ENCODE measurements at regions not wholly inside any gene's neighbourhood (a gene's known extent, or its start where the extent isn't known, plus 50 kb on each side); places are given as distances from the start of the nearest gene placed in this dataset.

DNA sequence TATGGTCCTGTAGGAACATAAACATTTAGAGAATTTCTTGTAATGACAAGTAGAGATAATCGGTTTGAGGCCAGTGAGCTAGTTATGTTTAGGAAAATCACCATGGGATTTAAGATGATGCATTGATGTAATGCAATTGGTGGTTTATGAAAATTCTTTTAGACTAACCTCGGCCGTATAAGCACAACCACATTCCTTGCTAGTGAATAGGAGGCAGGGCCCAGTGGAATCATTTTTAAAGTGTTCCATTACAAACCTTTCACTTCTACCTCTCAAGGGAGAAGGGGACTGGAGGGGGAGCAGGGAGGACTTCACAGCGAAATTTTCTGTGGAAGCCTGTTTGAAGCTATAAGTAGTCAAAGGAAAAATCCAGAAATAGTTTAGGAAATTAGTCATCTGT, 71.8 kb upstream of the NFIL3 start:
- Histone ChIP-seq H3K4me1 (no peaks in the 10 kb centered on the region), H3K9me3 (no peaks in the 10 kb centered on the region), H3K36me3 (no peaks in the 10 kb centered on the region), H3K4me3 (no peak overlapping the region), H3K27ac (no peak overlapping the region), H3K27me3 (no peaks in the 10 kb centered on the region)
- no peak for ATAC-seq
- DNase-seq = no peak
- TF ChIP-seq, protein P1, sequence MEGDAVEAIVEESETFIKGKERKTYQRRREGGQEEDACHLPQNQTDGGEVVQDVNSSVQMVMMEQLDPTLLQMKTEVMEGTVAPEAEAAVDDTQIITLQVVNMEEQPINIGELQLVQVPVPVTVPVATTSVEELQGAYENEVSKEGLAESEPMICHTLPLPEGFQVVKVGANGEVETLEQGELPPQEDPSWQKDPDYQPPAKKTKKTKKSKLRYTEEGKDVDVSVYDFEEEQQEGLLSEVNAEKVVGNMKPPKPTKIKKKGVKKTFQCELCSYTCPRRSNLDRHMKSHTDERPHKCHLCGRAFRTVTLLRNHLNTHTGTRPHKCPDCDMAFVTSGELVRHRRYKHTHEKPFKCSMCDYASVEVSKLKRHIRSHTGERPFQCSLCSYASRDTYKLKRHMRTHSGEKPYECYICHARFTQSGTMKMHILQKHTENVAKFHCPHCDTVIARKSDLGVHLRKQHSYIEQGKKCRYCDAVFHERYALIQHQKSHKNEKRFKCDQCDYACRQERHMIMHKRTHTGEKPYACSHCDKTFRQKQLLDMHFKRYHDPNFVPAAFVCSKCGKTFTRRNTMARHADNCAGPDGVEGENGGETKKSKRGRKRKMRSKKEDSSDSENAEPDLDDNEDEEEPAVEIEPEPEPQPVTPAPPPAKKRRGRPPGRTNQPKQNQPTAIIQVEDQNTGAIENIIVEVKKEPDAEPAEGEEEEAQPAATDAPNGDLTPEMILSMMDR (IDR thresholded peaks at IDR 0.05) = no peak
- intact Hi-C loops (cut with DNase I) = no loop called here

DNA sequence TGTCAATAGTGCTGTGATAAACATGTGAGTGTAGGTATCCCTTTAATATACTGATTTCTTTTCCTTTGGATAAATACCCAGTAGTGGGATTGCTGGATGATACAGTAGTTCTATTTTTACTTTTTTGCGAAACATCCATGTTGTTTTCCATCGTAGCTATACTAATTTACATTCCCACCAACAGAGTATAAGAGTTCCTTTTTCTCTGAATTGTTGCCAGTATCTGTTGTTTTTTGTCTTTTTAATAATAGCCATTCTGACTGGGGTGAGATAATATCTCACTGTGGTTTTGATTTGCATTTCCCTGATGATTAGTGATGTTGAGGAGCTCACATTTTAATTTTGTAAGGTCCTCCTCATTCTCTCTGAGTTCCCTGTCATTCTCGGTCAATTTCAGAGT, 71.1 kb upstream of the NFIL3 start:
- Histone ChIP-seq H3K36me3 (no peaks in the 10 kb centered on the region), H3K4me1 (no peaks in the 10 kb centered on the region), H3K27me3 (no peaks in the 10 kb centered on the region), H3K27ac (no peak overlapping the region), H3K9me3 (no peaks in the 10 kb centered on the region), H3K4me3 (no peak overlapping the region)
- intact Hi-C loops (cut with DNase I) = no loop called here
- no peak for DNase-seq
- no peak for ATAC-seq
- TF ChIP-seq, protein P1 (IDR thresholded peaks at IDR 0.05) = no peak

DNA sequence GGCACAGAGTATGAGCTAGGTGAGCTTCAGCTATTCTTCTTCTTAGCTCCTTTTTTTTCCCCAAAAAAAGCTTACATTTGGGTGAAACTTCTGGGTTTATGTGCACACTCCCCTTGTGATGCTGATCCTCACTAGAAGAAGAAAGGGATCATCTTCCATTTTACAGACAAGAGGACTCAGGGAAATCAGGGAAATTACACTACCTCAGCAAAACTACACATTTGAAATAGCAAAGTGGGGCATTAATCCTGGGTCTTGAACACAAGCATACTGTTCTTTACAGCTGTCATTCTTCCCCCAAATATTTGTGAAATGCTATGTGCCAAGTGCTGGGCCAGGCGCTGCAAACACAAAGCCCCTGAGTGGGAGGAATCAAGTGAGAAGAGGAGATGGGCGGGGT, 68.6 kb upstream of the NFIL3 start:
- DNase-seq = no peak
- intact Hi-C loops (cut with DNase I) = no loop called here
- H3K27ac ChIP-seq = no peak overlapping the region
- H3K36me3 ChIP-seq = no peaks in the 10 kb centered on the region
- TF ChIP-seq, protein P1 (IDR thresholded peaks at IDR 0.05) = no peak
- no peaks in the 10 kb centered on the region for H3K4me1 ChIP-seq
- H3K9me3 ChIP-seq = no peaks in the 10 kb centered on the region
- ATAC-seq = no peak
- no peak overlapping the region for H3K4me3 ChIP-seq
- H3K27me3 ChIP-seq = no peaks in the 10 kb centered on the region

DNA sequence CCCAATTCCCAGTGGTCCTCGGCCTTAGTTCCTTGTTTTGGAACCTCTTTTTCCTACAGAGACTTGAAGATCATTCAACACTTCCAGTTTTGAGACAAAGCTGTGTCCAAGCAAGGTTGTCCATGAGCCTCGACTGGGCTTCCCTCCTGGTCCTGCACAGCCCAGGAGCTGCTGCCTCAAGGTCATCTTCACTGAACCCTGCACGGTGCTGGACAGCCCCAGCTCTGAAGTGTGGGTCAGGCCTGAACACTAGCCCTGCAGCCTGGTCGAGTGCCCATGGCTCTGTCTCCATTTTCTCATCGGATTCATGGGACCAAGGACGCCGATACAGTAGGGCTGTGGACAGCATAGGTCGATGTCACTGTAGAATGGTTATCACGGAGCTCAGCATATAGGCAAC, 68.0 kb upstream of the NFIL3 start:
- H3K36me3 ChIP-seq = no peaks in the 10 kb centered on the region
- no peak overlapping the region for H3K27ac ChIP-seq
- intact Hi-C loops (cut with DNase I) = no loop called here
- TF ChIP-seq, protein P1 (IDR thresholded peaks at IDR 0.05) = no peak
- no peak overlapping the region for H3K4me3 ChIP-seq
- no peaks in the 10 kb centered on the region for H3K4me1 ChIP-seq
- ATAC-seq (no peak), DNase-seq (no peak)
- no peaks in the 10 kb centered on the region for H3K9me3 ChIP-seq
- H3K27me3 ChIP-seq = no peaks in the 10 kb centered on the region

DNA sequence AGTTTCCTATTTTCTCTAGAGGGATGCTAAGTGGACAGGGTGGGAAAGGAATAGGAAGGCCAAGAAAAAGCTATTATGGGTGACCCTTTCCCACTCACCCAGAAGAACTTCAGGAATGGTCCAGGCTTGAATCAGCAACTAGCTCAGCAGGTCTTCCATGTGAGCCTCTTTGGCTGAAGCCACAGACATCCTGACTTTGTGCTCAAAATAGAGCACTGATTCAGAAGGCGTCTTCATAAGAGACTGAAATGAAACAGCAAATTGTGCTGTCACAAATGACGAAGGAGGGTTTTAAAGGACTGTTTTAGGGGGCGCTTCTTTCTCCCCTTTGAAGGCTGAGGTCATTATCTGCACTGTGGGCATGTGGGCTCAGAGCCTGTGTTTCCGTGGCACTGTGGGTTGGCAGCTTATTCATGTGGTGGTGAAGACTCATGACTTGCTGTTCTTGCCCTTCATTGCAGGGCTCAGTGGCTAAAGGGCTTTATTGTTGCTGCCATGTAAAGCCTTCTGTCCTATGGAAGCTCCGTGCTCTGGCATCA, 65.8 kb upstream of the NFIL3 start:
- ATAC-seq (no peak), DNase-seq (no peak)
- Histone ChIP-seq H3K27me3 (no peaks in the 10 kb centered on the region), H3K9me3 (no peaks in the 10 kb centered on the region), H3K4me3 (no peak overlapping the region), H3K27ac (no peak overlapping the region), H3K36me3 (no peaks in the 10 kb centered on the region), H3K4me1 (no peaks in the 10 kb centered on the region)
- TF ChIP-seq, protein P1 (IDR thresholded peaks at IDR 0.05) = no peak
- intact Hi-C loops (cut with DNase I) = no loop called here

DNA sequence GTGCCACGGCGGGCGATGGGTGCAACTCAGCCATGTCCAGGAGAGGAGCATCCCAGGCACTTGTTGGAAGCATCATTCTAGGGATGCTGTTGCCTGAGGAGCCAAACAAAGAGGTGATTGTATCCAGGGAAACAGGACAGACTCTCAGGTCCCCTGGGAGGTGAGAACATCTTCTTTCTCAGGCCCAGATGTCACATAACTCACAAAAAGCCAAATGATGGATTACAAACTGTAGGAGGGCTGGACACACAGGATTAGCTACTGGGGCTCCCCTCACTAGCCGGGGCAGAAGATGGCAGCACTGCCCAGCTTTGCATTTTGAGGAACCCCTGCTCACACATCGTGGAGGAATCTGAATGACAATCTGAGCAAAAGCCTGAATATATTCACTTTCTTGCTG, 64.7 kb upstream of the NFIL3 start:
- intact Hi-C loops (cut with DNase I) = no loop called here
- Histone ChIP-seq H3K36me3 (no peaks in the 10 kb centered on the region), H3K4me3 (no peak overlapping the region), H3K27me3 (no peaks in the 10 kb centered on the region), H3K9me3 (no peaks in the 10 kb centered on the region), H3K27ac (no peak overlapping the region), H3K4me1 (no peaks in the 10 kb centered on the region)
- DNase-seq = no peak
- no peak for ATAC-seq
- TF ChIP-seq, protein P1 (IDR thresholded peaks at IDR 0.05) = no peak

Data from upper lobe of right lung (tissue), 1 donor.